ENCODE measurements at regions not wholly inside any gene's neighbourhood (a gene's known extent, or its start where the extent isn't known, plus 50 kb on each side); places are given as distances from the start of the nearest gene placed in this dataset.

DNA sequence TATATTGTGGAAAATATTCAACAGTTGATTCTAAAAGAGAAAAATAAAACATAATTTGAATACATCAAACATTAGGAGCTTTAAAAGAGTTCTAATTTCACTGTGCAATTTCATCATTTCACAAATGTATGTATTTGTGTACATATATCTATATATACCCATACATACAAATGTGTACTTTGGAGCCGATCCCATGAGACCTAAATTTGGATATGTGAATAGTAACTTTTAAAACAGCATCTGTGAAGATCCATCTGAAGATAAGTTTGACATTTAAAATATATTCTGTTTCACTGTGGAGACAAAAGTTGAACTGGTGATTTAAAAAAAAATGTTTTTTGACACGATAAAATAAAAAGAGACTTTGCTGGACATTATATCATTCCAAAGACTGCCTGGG, 374.0 kb downstream of the TMA16 start:
- TF ChIP-seq, protein P1, sequence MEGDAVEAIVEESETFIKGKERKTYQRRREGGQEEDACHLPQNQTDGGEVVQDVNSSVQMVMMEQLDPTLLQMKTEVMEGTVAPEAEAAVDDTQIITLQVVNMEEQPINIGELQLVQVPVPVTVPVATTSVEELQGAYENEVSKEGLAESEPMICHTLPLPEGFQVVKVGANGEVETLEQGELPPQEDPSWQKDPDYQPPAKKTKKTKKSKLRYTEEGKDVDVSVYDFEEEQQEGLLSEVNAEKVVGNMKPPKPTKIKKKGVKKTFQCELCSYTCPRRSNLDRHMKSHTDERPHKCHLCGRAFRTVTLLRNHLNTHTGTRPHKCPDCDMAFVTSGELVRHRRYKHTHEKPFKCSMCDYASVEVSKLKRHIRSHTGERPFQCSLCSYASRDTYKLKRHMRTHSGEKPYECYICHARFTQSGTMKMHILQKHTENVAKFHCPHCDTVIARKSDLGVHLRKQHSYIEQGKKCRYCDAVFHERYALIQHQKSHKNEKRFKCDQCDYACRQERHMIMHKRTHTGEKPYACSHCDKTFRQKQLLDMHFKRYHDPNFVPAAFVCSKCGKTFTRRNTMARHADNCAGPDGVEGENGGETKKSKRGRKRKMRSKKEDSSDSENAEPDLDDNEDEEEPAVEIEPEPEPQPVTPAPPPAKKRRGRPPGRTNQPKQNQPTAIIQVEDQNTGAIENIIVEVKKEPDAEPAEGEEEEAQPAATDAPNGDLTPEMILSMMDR (IDR thresholded peaks at IDR 0.05) = no peak
- TF ChIP-seq POLR2AphosphoS5 (IDR thresholded peaks at IDR 0.05) (no peak), EP300 (IDR thresholded peaks at IDR 0.05) (no peak)

Data from suprapubic skin (tissue), 4 donors.